PC-3 (cell line): ENCODE measurements at regions not wholly inside any gene's neighbourhood (a gene's known extent, or its start where the extent isn't known, plus 50 kb on each side); places are given as distances from the start of the nearest gene placed in this dataset.

Experiments
- EZH2phosphoT487 ChIP-seq: fragments of 300-600 bp; sonication (generic); IDR thresholded peaks from 2 replicates; pipeline ENCODE4 v1.6.1; 2018; ENCODE audit warnings: mild to moderate bottlenecking, antibody characterized with exemption, low read length, borderline replicate concordance
- TF ChIP-seq, protein P1 (sequence below): fragments of 300-600 bp; sonication (generic); conservative IDR thresholded peaks from 2 replicates; pipeline ENCODE4 v1.5.1; 2017; ENCODE audit warnings: antibody characterized with exemption, low read depth, mild to moderate bottlenecking, low read length

DNA sequence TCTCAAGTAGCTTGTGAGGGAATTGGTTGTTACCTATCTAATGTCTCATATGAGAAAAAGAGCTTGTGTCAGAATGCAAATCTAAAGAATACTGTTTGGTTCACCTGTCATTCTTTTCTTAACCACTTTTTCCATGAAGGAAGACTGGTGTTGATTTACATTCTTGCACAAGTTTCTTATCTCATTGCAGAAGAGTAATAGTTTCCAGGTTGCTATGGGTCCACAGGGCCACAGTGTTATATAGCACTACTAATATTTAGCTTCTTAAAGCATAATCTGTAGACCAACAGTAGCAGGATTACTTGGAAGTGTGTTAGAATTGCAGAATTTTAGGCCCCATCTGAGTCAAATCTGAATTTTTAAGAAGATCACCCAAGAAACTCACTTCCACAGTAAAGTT lies 697.5 kb downstream of the GBE1 start:
- TF ChIP-seq, protein P1, sequence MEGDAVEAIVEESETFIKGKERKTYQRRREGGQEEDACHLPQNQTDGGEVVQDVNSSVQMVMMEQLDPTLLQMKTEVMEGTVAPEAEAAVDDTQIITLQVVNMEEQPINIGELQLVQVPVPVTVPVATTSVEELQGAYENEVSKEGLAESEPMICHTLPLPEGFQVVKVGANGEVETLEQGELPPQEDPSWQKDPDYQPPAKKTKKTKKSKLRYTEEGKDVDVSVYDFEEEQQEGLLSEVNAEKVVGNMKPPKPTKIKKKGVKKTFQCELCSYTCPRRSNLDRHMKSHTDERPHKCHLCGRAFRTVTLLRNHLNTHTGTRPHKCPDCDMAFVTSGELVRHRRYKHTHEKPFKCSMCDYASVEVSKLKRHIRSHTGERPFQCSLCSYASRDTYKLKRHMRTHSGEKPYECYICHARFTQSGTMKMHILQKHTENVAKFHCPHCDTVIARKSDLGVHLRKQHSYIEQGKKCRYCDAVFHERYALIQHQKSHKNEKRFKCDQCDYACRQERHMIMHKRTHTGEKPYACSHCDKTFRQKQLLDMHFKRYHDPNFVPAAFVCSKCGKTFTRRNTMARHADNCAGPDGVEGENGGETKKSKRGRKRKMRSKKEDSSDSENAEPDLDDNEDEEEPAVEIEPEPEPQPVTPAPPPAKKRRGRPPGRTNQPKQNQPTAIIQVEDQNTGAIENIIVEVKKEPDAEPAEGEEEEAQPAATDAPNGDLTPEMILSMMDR, result no peak
- no peak for TF ChIP-seq EZH2phosphoT487
